Activated naive CD4-positive, alpha-beta T cell treated with anti-CD3 and anti-CD28 coated beads, Interleukin-2, amount 10 ng/mL, durations not matched to agents 7 days and 5 days (primary cell): ENCODE measurements at regions not wholly inside any gene's neighbourhood (a gene's known extent, or its start where the extent isn't known, plus 50 kb on each side); places are given as distances from the start of the nearest gene placed in this dataset.

Experiments used
- CTCF ChIA-PET: fragments of 350-600 bp; sonication (Branson Sonifier 250); formaldehyde crosslinking; loops from one replicate; lab custom pipeline; 2021; ENCODE audit warnings: antibody characterized with exemption; lab: Charles Lee
- DNase-seq: peaks from one replicate; pipeline ENCODE4 v3.0.0-alpha.2; 2020
- H3K27ac Mint-ChIP-seq: one replicate; pipeline ENCODE4 v1.8.0; 2021; ENCODE audit warnings: mild to moderate bottlenecking, moderate library complexity, mixed read lengths
- H3K27me3 Mint-ChIP-seq: one replicate; pipeline ENCODE4 v1.8.0; 2021; ENCODE audit warnings: mild to moderate bottlenecking, mixed read lengths
- H3K36me3 Mint-ChIP-seq: one replicate; pipeline ENCODE4 v1.8.0; 2021; ENCODE audit warnings: mixed read lengths
- H3K4me1 Mint-ChIP-seq: one replicate; pipeline ENCODE4 v1.8.0; 2021; ENCODE audit warnings: mixed read lengths
- H3K4me3 Mint-ChIP-seq: one replicate; pipeline ENCODE4 v1.8.0; 2021; ENCODE audit warnings: mild to moderate bottlenecking, moderate library complexity, mixed read lengths
- H3K9me3 Mint-ChIP-seq: one replicate; pipeline ENCODE4 v1.8.0; 2021; ENCODE audit warnings: mixed read lengths

- Mint-ChIP-seq H3K36me3 (no peaks in the 10 kb centered on the region), H3K9me3 (no peaks in the 10 kb centered on the region), H3K4me3 (no peak overlapping the region), H3K27me3 (peaks cover 23% of the 10 kb centered on the region), H3K4me1 (peaks cover 3% of the 10 kb centered on the region), H3K27ac (no peak overlapping the region)
- CTCF ChIA-PET, result no interaction called here
- DNase-seq, result no peak
Measured at GRCh38 chr11:10358696-10359095, 53.8 kb downstream of the ADM start.

DNA sequence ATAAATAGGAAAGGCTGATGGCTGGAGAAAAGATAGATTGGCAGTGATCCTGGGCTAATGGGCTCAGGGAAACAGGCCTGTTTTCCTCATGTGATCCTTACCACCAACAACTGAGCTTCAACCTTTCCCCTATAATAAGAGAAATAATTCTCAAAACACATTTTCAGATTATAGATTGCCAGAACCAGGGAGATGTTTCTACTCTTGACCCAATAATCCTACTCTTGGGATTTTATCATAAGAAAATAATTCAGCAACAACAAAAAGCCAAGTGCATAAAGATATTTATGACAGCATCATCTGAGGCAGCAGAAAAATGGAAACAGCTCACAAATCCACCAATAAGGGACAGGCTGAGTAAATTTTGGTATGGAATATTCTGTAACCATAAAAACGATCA, 54.3 kb downstream of the ADM start:
- H3K4me3 Mint-ChIP-seq, result no peak overlapping the region
- H3K27ac Mint-ChIP-seq, result no peak overlapping the region
- no peaks in the 10 kb centered on the region for H3K36me3 Mint-ChIP-seq
- no peaks in the 10 kb centered on the region for H3K9me3 Mint-ChIP-seq
- CTCF ChIA-PET, result no interaction called here
- DNase-seq, result no peak
- H3K4me1 Mint-ChIP-seq, result peaks cover 3% of the 10 kb centered on the region
- peaks cover 23% of the 10 kb centered on the region for H3K27me3 Mint-ChIP-seq

DNA sequence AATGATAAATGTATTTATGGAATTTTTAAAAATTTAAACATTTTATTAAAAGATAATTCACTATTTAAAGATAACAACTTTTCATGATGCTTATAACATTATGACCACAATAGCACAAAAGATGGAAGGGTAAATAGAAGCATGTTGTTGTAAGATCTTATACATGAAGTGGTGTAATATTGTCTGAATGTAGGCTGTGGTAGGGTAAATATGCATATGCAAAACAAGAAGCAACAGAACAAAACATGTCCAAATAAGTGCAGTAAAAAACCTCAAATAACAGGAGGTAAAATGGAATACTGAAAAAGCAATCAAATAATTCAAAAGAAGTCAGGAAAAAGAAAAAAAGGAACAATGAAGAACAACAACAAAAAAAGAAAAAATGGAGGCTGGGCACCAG, 56.0 kb downstream of the ADM start:
- H3K27ac Mint-ChIP-seq, result no peak overlapping the region
- no peak overlapping the region for H3K4me3 Mint-ChIP-seq
- no peaks in the 10 kb centered on the region for H3K9me3 Mint-ChIP-seq
- CTCF ChIA-PET, result no interaction called here
- DNase-seq, result no peak
- H3K27me3 Mint-ChIP-seq, result peaks cover 20% of the 10 kb centered on the region
- H3K4me1 Mint-ChIP-seq, result peaks cover 3% of the 10 kb centered on the region
- H3K36me3 Mint-ChIP-seq, result no peaks in the 10 kb centered on the region

GRCh38 chr11:10365045-10365444, 60.2 kb downstream of the ADM start:
- Mint-ChIP-seq H3K4me1 (peaks cover 6% of the 10 kb centered on the region), H3K9me3 (no peaks in the 10 kb centered on the region), H3K27me3 (peaks cover 16% of the 10 kb centered on the region), H3K4me3 (no peak overlapping the region), H3K27ac (no peak overlapping the region), H3K36me3 (no peaks in the 10 kb centered on the region)
- DNase-seq, result no peak
- CTCF ChIA-PET, result interaction anchor here (0.6 to 2.1 kb wide), 3 partner anchors 13 to 154 kb away, joined by 3 to 5 read pairs (median 3); no protein-coding TSS in a partner anchor

DNA sequence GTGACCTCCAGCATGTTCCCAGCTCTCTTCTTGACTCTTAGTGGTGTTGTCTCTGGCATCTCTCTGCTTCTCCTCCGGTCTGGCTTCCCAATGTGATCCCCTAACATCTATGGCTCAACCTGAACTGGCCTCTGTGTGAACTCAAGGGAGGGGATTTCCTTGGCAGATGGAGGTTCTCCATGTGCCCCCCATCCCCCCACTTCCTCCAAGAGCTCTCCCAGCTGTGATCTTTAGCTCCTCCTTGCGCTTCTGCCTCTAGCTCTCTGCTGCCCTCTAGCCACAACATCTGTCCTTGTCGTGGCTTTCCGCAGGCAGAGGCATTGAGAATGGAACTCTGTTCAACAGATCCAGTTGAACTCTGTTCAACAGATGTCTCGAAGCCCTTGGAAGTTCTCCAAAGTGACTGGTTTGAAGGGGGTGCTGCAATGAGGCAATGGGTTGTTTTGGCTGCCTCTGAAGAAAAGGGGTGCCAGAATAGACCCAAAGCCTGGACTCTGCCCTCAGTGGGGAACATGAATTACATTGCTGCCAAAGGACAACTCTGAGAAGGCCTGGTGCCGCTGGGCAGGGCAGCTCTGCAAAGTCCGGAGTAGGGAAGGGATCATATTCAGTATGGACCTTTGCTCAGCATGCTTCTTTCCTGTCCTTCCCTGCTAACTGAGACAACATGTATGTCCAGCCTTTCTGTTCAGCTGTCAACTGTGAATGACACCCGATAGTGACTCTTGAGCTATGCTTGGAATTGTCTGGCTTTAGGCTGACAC, 61.9 kb downstream of the ADM start:
- Mint-ChIP-seq H3K27ac (no peak overlapping the region), H3K27me3 (peaks cover 11% of the 10 kb centered on the region), H3K36me3 (no peaks in the 10 kb centered on the region), H3K9me3 (no peaks in the 10 kb centered on the region), H3K4me3 (no peak overlapping the region), H3K4me1 (peaks cover 6% of the 10 kb centered on the region)
- peak; percentile 72 for DNase-seq
- CTCF ChIA-PET, result interaction anchor here (0.7 to 2.1 kb wide), 22 partner anchors 10 to 364 kb away, joined by 3 to 10 read pairs (median 3); partner anchors contain the start of gene RNF141

GRCh38 chr11:10371926-10372641, 67.2 kb downstream of the ADM start:
- DNase-seq, result no peak
- Mint-ChIP-seq H3K4me1 (no peaks in the 10 kb centered on the region), H3K9me3 (no peaks in the 10 kb centered on the region), H3K27ac (no peak overlapping the region), H3K36me3 (no peaks in the 10 kb centered on the region), H3K4me3 (no peak overlapping the region), H3K27me3 (peaks cover 12% of the 10 kb centered on the region)
- CTCF ChIA-PET, result no interaction called here

DNA sequence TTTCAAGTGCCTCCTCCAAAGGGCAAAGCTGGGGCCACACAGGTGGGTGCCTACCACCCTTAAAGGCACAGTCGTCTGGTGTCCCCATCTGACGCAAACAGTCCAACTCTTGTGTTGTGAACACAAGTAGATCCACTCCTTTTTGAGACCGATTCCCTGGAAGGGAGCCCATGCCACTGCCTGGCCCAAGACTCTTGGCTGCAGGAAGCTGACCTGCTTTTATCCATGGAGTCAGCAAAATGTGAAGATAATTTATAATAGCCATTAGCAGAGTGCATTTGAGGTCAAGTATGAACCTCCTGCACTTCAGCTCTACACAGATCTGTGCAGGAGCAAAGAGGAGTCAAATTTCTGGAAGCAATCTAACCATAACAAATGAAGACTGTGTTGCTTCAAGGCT, 68.5 kb downstream of the ADM start:
- H3K27me3 Mint-ChIP-seq, result peaks cover 12% of the 10 kb centered on the region
- no peaks in the 10 kb centered on the region for H3K4me1 Mint-ChIP-seq
- DNase-seq, result no peak
- no peaks in the 10 kb centered on the region for H3K36me3 Mint-ChIP-seq
- no peaks in the 10 kb centered on the region for H3K9me3 Mint-ChIP-seq
- no peak overlapping the region for H3K27ac Mint-ChIP-seq
- no peak overlapping the region for H3K4me3 Mint-ChIP-seq
- CTCF ChIA-PET, result no interaction called here

GRCh38 chr11:10373929-10374328, 69.1 kb downstream of the ADM start:
- H3K36me3 Mint-ChIP-seq, result no peaks in the 10 kb centered on the region
- no peaks in the 10 kb centered on the region for H3K9me3 Mint-ChIP-seq
- no peak overlapping the region for H3K27ac Mint-ChIP-seq
- CTCF ChIA-PET, result no interaction called here
- no peaks in the 10 kb centered on the region for H3K4me1 Mint-ChIP-seq
- DNase-seq, result no peak
- H3K27me3 Mint-ChIP-seq, result peaks cover 12% of the 10 kb centered on the region
- H3K4me3 Mint-ChIP-seq, result no peak overlapping the region

- Mint-ChIP-seq H3K27ac (no peak overlapping the region), H3K27me3 (peaks cover 12% of the 10 kb centered on the region), H3K4me1 (no peaks in the 10 kb centered on the region), H3K4me3 (no peak overlapping the region), H3K9me3 (no peaks in the 10 kb centered on the region), H3K36me3 (no peaks in the 10 kb centered on the region)
- CTCF ChIA-PET, result no interaction called here
- no peak for DNase-seq
Measured at GRCh38 chr11:10374386-10374785, 69.5 kb downstream of the ADM start.

GRCh38 chr11:10375280-10375971, 70.6 kb downstream of the ADM start:
- CTCF ChIA-PET, result no interaction called here
- H3K27me3 Mint-ChIP-seq, result peaks cover 15% of the 10 kb centered on the region
- H3K9me3 Mint-ChIP-seq, result no peaks in the 10 kb centered on the region
- no peak overlapping the region for H3K27ac Mint-ChIP-seq
- H3K36me3 Mint-ChIP-seq, result no peaks in the 10 kb centered on the region
- no peak overlapping the region for H3K4me3 Mint-ChIP-seq
- DNase-seq, result no peak
- no peaks in the 10 kb centered on the region for H3K4me1 Mint-ChIP-seq

GRCh38 chr11:10376061-10376460, 71.2 kb downstream of the ADM start:
- Mint-ChIP-seq H3K27ac (no peak overlapping the region), H3K9me3 (no peaks in the 10 kb centered on the region), H3K36me3 (no peaks in the 10 kb centered on the region), H3K4me3 (no peak overlapping the region), H3K4me1 (no peaks in the 10 kb centered on the region), H3K27me3 (peaks cover 15% of the 10 kb centered on the region)
- CTCF ChIA-PET, result no interaction called here
- DNase-seq, result no peak

GRCh38 chr11:10377183-10377582, 72.3 kb downstream of the ADM start:
- Mint-ChIP-seq H3K4me1 (no peaks in the 10 kb centered on the region), H3K27me3 (peaks cover 17% of the 10 kb centered on the region), H3K36me3 (no peaks in the 10 kb centered on the region), H3K4me3 (no peak overlapping the region), H3K27ac (no peak overlapping the region), H3K9me3 (no peaks in the 10 kb centered on the region)
- no peak for DNase-seq
- CTCF ChIA-PET, result no interaction called here

DNA sequence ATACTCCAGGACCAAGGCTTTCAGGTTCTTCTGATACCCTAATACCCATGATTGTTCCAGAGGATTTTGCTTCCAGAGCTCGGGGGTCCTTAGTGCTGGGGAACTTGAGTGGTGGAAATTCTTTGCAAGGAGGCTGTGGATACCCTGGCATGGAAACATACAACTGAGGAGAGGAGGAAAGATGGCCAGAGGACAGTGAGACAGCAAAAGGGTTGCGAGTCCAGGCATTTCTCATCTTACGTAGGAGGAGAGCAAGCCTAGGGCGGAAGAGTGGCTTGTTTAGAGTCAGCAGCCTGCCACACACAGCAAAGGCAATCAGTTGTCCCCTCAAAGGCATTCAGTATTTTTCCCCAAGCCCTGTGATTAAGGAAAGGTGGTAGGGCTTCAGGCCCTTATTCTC, 73.5 kb downstream of the ADM start:
- Mint-ChIP-seq H3K4me1 (no peaks in the 10 kb centered on the region), H3K9me3 (no peaks in the 10 kb centered on the region), H3K4me3 (no peak overlapping the region), H3K27me3 (peaks cover 22% of the 10 kb centered on the region), H3K36me3 (no peaks in the 10 kb centered on the region), H3K27ac (no peak overlapping the region)
- DNase-seq, result no peak
- CTCF ChIA-PET, result no interaction called here

DNA sequence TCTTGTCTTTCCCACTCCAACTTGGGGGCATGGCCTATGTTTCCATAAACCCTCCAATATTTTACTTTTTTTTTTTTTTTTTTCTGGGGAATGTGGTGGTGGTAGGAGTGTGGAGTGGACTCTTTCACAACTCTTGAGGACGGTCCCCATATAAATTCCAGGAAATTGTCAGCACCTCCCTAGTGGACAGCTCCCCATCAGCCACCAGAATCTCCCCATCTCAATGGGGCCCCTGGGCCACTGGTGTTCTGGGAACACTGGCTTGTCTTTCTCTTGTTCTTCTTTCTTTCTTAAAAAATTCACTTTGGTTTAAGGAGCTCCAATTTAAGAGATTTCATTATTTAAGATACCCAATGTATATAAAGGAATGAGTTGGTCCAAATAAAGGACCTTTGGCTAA, 74.1 kb downstream of the ADM start:
- H3K27ac Mint-ChIP-seq, result no peak overlapping the region
- peaks cover 21% of the 10 kb centered on the region for H3K27me3 Mint-ChIP-seq
- no peaks in the 10 kb centered on the region for H3K9me3 Mint-ChIP-seq
- no peaks in the 10 kb centered on the region for H3K36me3 Mint-ChIP-seq
- no peaks in the 10 kb centered on the region for H3K4me1 Mint-ChIP-seq
- no peak overlapping the region for H3K4me3 Mint-ChIP-seq
- peak; percentile 29 for DNase-seq
- CTCF ChIA-PET, result interaction anchor here (1.1 kb wide), 1 partner anchor 13 kb away, joined by 3 read pairs; no protein-coding TSS in a partner anchor
